ENCODE measurements at regions not wholly inside any gene's neighbourhood (a gene's known extent, or its start where the extent isn't known, plus 50 kb on each side); places are given as distances from the start of the nearest gene placed in this dataset.

DNA sequence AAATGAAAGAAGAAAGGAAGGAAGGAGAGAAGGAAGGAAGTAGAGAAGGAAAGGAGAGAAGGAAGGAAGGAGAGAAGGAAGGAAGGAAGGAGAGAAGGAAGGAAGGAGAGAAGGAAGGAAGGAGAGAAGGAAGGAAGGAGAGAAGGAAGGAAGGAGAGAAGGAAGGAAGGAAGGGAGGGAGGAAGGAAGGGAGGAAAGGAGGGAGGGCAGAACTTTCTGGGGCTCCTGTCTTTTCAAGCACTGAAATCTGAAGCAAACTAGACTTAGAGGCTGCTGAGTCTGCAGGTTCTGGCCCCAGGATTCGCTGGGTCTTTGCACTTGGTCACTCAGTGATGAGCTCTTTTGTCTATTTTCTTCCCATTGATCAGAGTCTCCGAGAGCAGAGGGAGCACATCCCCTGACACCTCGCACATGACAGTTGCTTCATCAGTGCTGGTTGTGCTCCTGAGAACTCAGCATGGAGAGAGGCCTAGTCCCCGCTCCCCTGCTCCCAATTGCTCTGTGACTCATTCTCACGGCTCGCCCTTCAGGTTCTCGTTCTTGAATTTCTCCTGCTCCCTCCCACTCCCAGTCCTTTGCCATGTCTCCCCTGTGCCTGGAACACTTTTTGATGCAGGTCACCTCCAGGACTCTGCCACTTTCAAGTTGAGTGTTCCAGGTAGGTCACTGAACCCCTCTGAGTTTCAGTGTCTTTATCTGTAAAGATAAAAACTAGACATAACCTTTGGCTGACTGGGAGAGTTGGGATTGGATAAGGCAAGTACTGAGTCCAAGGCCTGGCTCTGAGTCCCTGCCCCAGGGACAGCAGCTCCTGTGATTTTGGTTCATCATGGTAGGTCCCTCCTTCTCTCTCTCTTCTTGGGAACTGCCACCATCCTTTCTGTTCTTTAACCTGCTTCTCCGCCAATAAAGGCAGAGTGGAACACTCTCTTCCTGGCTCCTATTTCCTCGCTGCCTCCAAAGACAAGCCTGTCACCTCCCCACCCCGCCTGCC, 55.2 kb downstream of the TNP1 start:
- TF ChIP-seq, protein P1, sequence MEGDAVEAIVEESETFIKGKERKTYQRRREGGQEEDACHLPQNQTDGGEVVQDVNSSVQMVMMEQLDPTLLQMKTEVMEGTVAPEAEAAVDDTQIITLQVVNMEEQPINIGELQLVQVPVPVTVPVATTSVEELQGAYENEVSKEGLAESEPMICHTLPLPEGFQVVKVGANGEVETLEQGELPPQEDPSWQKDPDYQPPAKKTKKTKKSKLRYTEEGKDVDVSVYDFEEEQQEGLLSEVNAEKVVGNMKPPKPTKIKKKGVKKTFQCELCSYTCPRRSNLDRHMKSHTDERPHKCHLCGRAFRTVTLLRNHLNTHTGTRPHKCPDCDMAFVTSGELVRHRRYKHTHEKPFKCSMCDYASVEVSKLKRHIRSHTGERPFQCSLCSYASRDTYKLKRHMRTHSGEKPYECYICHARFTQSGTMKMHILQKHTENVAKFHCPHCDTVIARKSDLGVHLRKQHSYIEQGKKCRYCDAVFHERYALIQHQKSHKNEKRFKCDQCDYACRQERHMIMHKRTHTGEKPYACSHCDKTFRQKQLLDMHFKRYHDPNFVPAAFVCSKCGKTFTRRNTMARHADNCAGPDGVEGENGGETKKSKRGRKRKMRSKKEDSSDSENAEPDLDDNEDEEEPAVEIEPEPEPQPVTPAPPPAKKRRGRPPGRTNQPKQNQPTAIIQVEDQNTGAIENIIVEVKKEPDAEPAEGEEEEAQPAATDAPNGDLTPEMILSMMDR (IDR thresholded peaks at IDR 0.05; ENCODE audit: insufficient read depth, low read length): no peak
- TF ChIP-seq, protein P2, sequence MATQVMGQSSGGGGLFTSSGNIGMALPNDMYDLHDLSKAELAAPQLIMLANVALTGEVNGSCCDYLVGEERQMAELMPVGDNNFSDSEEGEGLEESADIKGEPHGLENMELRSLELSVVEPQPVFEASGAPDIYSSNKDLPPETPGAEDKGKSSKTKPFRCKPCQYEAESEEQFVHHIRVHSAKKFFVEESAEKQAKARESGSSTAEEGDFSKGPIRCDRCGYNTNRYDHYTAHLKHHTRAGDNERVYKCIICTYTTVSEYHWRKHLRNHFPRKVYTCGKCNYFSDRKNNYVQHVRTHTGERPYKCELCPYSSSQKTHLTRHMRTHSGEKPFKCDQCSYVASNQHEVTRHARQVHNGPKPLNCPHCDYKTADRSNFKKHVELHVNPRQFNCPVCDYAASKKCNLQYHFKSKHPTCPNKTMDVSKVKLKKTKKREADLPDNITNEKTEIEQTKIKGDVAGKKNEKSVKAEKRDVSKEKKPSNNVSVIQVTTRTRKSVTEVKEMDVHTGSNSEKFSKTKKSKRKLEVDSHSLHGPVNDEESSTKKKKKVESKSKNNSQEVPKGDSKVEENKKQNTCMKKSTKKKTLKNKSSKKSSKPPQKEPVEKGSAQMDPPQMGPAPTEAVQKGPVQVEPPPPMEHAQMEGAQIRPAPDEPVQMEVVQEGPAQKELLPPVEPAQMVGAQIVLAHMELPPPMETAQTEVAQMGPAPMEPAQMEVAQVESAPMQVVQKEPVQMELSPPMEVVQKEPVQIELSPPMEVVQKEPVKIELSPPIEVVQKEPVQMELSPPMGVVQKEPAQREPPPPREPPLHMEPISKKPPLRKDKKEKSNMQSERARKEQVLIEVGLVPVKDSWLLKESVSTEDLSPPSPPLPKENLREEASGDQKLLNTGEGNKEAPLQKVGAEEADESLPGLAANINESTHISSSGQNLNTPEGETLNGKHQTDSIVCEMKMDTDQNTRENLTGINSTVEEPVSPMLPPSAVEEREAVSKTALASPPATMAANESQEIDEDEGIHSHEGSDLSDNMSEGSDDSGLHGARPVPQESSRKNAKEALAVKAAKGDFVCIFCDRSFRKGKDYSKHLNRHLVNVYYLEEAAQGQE (IDR thresholded peaks at IDR 0.05; ENCODE audit: insufficient replicate concordance, low read depth): no peak
- TF ChIP-seq POLR2AphosphoS5 (IDR thresholded peaks at IDR 0.05; ENCODE audit: low read depth): no peak

All from HL-60 (cell line).